Osteoblast (primary cell): ENCODE measurements at regions not wholly inside any gene's neighbourhood (a gene's known extent, or its start where the extent isn't known, plus 50 kb on each side); places are given as distances from the start of the nearest gene placed in this dataset.

Source experiments
- DNase-seq: peaks from one replicate; pipeline ENCODE4 v3.0.0; 2011; ENCODE audit warnings: low spot score, mixed read lengths; ENCODE audit not compliant: insufficient read length; ENCODE audit errors: missing footprints
- H2AFZ ChIP-seq: 2 replicates; pipeline ENCODE4 v1.6.0; 2011; ENCODE audit warnings: mild to moderate bottlenecking, low read length
- H3K27ac ChIP-seq: 2 replicates; pipeline ENCODE4 v1.5.1; 2011; ENCODE audit warnings: mild to moderate bottlenecking, low read depth, low read length, moderate library complexity
- H3K27me3 ChIP-seq: 2 replicates; pipeline ENCODE4 v1.6.0; 2012; ENCODE audit warnings: mild to moderate bottlenecking, control low read depth, inconsistent platforms, low read length, moderate library complexity; ENCODE audit not compliant: insufficient read depth
- H3K36me3 ChIP-seq: 2 replicates; pipeline ENCODE4 v1.5.1; 2011; ENCODE audit warnings: mild to moderate bottlenecking, low read length, control low read depth, moderate library complexity; ENCODE audit not compliant: insufficient read depth
- H3K4me1 ChIP-seq: 2 replicates; pipeline ENCODE4 v1.5.1; 2011; ENCODE audit warnings: mild to moderate bottlenecking, low read length, control low read depth, moderate library complexity; ENCODE audit not compliant: insufficient read depth
- H3K4me2 ChIP-seq: 2 replicates; pipeline ENCODE4 v1.6.0; 2011; ENCODE audit warnings: mild to moderate bottlenecking, low read length; ENCODE audit not compliant: insufficient read depth
- H3K4me3 ChIP-seq: fragments of 200-600 bp; sonication (generic); 3 replicates; pipeline ENCODE4 v1.5.1; 2012; ENCODE audit warnings: mild to moderate bottlenecking, low read length, inconsistent platforms; ENCODE audit not compliant: insufficient read depth
- H3K79me2 ChIP-seq: 2 replicates; pipeline ENCODE4 v1.6.0; 2012; ENCODE audit warnings: mild to moderate bottlenecking, low read length, control low read depth, inconsistent platforms; ENCODE audit not compliant: insufficient read depth
- H3K9me3 ChIP-seq: 2 replicates; pipeline ENCODE4 v1.5.1; 2011; ENCODE audit warnings: low read depth, low read length, control low read depth
- H4K20me1 ChIP-seq: 2 replicates; pipeline ENCODE4 v1.6.0; 2012; ENCODE audit warnings: mild to moderate bottlenecking, low read length, control low read depth; ENCODE audit not compliant: insufficient read depth
- TF ChIP-seq, protein P1 (sequence below): IDR thresholded peaks from 2 replicates; pipeline ENCODE4 v1.5.1; 2011; ENCODE audit warnings: mild to moderate bottlenecking, low read depth, low read length, moderate library complexity; ENCODE audit errors: extremely low read depth

- Histone ChIP-seq H3K36me3 (no peaks in the 10 kb centered on the region), H3K27ac (no peak overlapping the region), H3K27me3 (no peaks in the 10 kb centered on the region), H3K4me1 (no peaks in the 10 kb centered on the region), H4K20me1 (no peaks in the 10 kb centered on the region), H3K79me2 (no peaks in the 10 kb centered on the region), H3K9me3 (peaks cover 2% of the 10 kb centered on the region), H3K4me3 (no peak overlapping the region), H2AFZ (no peak overlapping the region), H3K4me2 (no peak overlapping the region)
- TF ChIP-seq, protein P1, sequence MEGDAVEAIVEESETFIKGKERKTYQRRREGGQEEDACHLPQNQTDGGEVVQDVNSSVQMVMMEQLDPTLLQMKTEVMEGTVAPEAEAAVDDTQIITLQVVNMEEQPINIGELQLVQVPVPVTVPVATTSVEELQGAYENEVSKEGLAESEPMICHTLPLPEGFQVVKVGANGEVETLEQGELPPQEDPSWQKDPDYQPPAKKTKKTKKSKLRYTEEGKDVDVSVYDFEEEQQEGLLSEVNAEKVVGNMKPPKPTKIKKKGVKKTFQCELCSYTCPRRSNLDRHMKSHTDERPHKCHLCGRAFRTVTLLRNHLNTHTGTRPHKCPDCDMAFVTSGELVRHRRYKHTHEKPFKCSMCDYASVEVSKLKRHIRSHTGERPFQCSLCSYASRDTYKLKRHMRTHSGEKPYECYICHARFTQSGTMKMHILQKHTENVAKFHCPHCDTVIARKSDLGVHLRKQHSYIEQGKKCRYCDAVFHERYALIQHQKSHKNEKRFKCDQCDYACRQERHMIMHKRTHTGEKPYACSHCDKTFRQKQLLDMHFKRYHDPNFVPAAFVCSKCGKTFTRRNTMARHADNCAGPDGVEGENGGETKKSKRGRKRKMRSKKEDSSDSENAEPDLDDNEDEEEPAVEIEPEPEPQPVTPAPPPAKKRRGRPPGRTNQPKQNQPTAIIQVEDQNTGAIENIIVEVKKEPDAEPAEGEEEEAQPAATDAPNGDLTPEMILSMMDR = no peak
- DNase-seq = no peak
These were observed 330.8 kb downstream of the DTWD2 start for GRCh38 chr5:118657576-118657975.

DNA sequence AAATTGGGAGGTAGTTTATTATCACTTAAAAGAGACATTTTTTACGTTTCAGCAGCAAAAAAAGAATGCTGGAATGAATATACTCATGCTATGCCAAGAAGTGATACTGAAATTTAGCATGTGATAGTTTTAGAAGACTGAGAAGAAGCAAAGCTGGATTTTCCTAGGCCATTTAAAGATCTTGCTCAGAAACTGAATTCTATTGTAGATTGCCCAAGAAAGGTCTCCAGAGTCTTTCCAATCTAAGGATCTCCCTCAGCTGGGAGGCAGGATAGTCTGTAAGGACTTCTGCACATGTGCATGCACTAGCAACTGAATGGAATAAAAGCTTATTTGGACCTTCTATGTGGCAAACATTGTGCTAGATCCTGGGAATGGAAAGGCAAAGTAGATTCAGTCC lies 334.5 kb downstream of the DTWD2 start:
- H4K20me1 ChIP-seq = no peaks in the 10 kb centered on the region
- no peaks in the 10 kb centered on the region for H3K79me2 ChIP-seq
- H2AFZ ChIP-seq = no peak overlapping the region

DNA sequence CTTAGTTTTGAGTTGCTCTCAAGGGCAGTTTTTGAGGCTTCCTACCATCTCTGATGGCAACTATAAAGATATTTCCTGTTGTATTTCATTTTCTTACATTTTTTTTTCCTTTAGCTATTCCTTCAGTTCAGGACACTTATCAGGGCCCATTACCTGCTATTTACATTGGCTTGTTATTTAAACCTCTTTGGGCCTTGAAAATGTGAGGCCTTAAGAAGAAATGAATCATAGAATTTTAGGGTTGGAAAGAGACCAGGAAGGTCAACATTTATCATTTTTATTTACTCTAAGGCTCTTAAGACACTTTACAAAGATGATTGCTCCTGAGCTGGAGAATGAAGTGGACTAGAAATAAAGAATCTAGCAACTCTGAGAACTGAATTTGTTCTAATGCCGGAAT lies 335.2 kb downstream of the DTWD2 start:
- Histone ChIP-seq H3K4me2 (no peak overlapping the region), H3K27ac (no peak overlapping the region), H3K79me2 (no peaks in the 10 kb centered on the region), H3K4me3 (no peak overlapping the region), H2AFZ (no peak overlapping the region), H3K27me3 (no peaks in the 10 kb centered on the region), H4K20me1 (no peaks in the 10 kb centered on the region), H3K36me3 (no peaks in the 10 kb centered on the region), H3K4me1 (no peaks in the 10 kb centered on the region), H3K9me3 (no peaks in the 10 kb centered on the region)
- no peak for DNase-seq
- TF ChIP-seq, protein P1 = no peak

More for the DNA sequence above, 334.5 kb downstream of the DTWD2 start:
- TF ChIP-seq, protein P1 = no peak
- Histone ChIP-seq H3K36me3 (no peaks in the 10 kb centered on the region), H3K27me3 (no peaks in the 10 kb centered on the region), H3K9me3 (no peaks in the 10 kb centered on the region), H3K4me1 (no peaks in the 10 kb centered on the region), H3K4me2 (no peak overlapping the region), H3K27ac (no peak overlapping the region), H3K4me3 (no peak overlapping the region)
- DNase-seq = no peak

- Histone ChIP-seq H3K27me3 (no peaks in the 10 kb centered on the region), H3K9me3 (no peaks in the 10 kb centered on the region), H3K79me2 (no peaks in the 10 kb centered on the region), H4K20me1 (no peaks in the 10 kb centered on the region), H3K4me2 (no peak overlapping the region), H3K27ac (no peak overlapping the region), H3K4me1 (no peaks in the 10 kb centered on the region), H3K36me3 (no peaks in the 10 kb centered on the region), H3K4me3 (no peak overlapping the region), H2AFZ (no peak overlapping the region)
- TF ChIP-seq, protein P1 = no peak
- DNase-seq = no peak
These were observed 337.3 kb downstream of the DTWD2 start for GRCh38 chr5:118651002-118651401.
